Liver (tissue), 3 donors: ENCODE measurements at regions not wholly inside any gene's neighbourhood (a gene's known extent, or its start where the extent isn't known, plus 50 kb on each side); places are given as distances from the start of the nearest gene placed in this dataset.

Experiments
- CTCF ChIP-seq: fragments of 150-350 bp; IDR thresholded peaks from 2 replicates; pipeline ENCODE4 v1.5.1; 2017; ENCODE audit warnings: improper control_type of control experiment, low read depth, low read length; ENCODE audit not compliant: missing input control
- EGR1 ChIP-seq, 2 donors: IDR thresholded peaks; 2 replicates each; pipeline ENCODE4 v1.6.1; 2016 to 2018; ENCODE audit warnings: antibody characterized with exemption in 2 of 2, low read depth in 2 of 2
- FOXA1 ChIP-seq: IDR thresholded peaks from 2 replicates; pipeline ENCODE4 v1.6.1; 2016; ENCODE audit warnings: antibody characterized with exemption
- GABPA ChIP-seq, 2 donors: IDR thresholded peaks in 1 of 2; conservative IDR thresholded peaks in 1 of 2; 2 replicates each; pipeline ENCODE4 v1.6.1; 2016; ENCODE audit warnings: antibody characterized with exemption in 2 of 2, mild to moderate bottlenecking in 1 of 2, moderate library complexity in 1 of 2
- JUND ChIP-seq, 2 donors: IDR thresholded peaks; 2 replicates each; pipeline ENCODE4 v1.6.1; 2016; ENCODE audit warnings: antibody characterized with exemption in 2 of 2
- MAX ChIP-seq: IDR thresholded peaks from 2 replicates; pipeline ENCODE4 v1.6.1; 2016; ENCODE audit warnings: antibody characterized with exemption
- RAD21 ChIP-seq, 2 donors: IDR thresholded peaks; 2 replicates each; pipeline ENCODE4 v1.6.1; 2016; ENCODE audit warnings: antibody characterized with exemption in 2 of 2, mild to moderate bottlenecking in 2 of 2
- REST ChIP-seq: IDR thresholded peaks from 2 replicates; pipeline ENCODE4 v1.6.1; 2016; ENCODE audit warnings: antibody characterized with exemption, mild to moderate bottlenecking
- TAF1 ChIP-seq: conservative IDR thresholded peaks from 2 replicates; pipeline ENCODE4 v1.6.1; 2016; ENCODE audit warnings: antibody characterized with exemption, mild to moderate bottlenecking
- YY1 ChIP-seq: IDR thresholded peaks from 2 replicates; pipeline ENCODE4 v1.6.1; 2016; ENCODE audit warnings: antibody characterized with exemption, mild to moderate bottlenecking
- ZBTB33 ChIP-seq: IDR thresholded peaks from 2 replicates; pipeline ENCODE4 v1.6.1; 2016; ENCODE audit warnings: antibody characterized with exemption
- donor health status: healthy.
- donor health status: healthy.

- TF ChIP-seq CTCF: no peak
- no peak for TF ChIP-seq MAX
- no peak for TF ChIP-seq ZBTB33
- no peak for TF ChIP-seq GABPA (IDR thresholded peaks at IDR 0.05 in 1 of 2, conservative IDR thresholded peaks at IDR 0.05 in 1 of 2)
- no peak for TF ChIP-seq TAF1
- TF ChIP-seq JUND (IDR thresholded peaks at IDR 0.05): no peak
- no peak for TF ChIP-seq RAD21 (IDR thresholded peaks at IDR 0.05)
- no peak for TF ChIP-seq REST
- no peak for TF ChIP-seq FOXA1
- no peak for TF ChIP-seq YY1
- TF ChIP-seq EGR1 (IDR thresholded peaks at IDR 0.05; ENCODE audit: low read depth in 2 of 2): no peak
Measured at GRCh38 chr3:120536642-120537041, 59.5 kb upstream of the NDUFB4 start.
